Keratinocyte (primary cell): ENCODE measurements at regions not wholly inside any gene's neighbourhood (a gene's known extent, or its start where the extent isn't known, plus 50 kb on each side); places are given as distances from the start of the nearest gene placed in this dataset.

Experiments used
- DNase-seq: peaks from one replicate; pipeline ENCODE4 v3.0.0-alpha.2; 2011; ENCODE audit warnings: low read depth, missing footprints, low spot score
- FAIRE-seq: peaks from 2 replicates; lab custom pipeline; 2011; peaks lifted over from hg19 to GRCh38; lab: Jason Lieb, UNC
- H2AFZ ChIP-seq: 2 replicates; pipeline ENCODE4 v1.6.0; 2012; ENCODE audit warnings: low read length, control low read depth, inconsistent platforms; ENCODE audit not compliant: control insufficient read depth
- H3K27ac ChIP-seq: 2 replicates; pipeline ENCODE4 v1.5.1; 2011; ENCODE audit warnings: low read length; ENCODE audit not compliant: control insufficient read depth, insufficient read depth
- H3K27me3 ChIP-seq: 3 replicates; pipeline ENCODE4 v1.6.0; 2011; ENCODE audit warnings: low read length; ENCODE audit not compliant: control insufficient read depth, insufficient read depth; ENCODE audit errors: extremely low read depth
- H3K36me3 ChIP-seq, 2 experiments: 2 replicates in 1 of 2; 3 replicates in 1 of 2; pipeline ENCODE4 v1.5.1; 2011; ENCODE audit warnings: low read length in 2 of 2, mild to moderate bottlenecking in 1 of 2; ENCODE audit not compliant: control insufficient read depth in 2 of 2, insufficient read depth in 2 of 2; ENCODE audit errors: extremely low read depth in 1 of 2
- H3K4me1 ChIP-seq: 3 replicates; pipeline ENCODE4 v1.5.1; 2011; ENCODE audit warnings: low read length; ENCODE audit not compliant: control insufficient read depth, insufficient read depth; ENCODE audit errors: extremely low read depth
- H3K4me2 ChIP-seq: 3 replicates; pipeline ENCODE4 v1.6.0; 2011; ENCODE audit warnings: low read depth, low read length; ENCODE audit not compliant: control insufficient read depth, insufficient read depth; ENCODE audit errors: extremely low read depth
- H3K4me3 ChIP-seq, 3 experiments: fragments of 200-600 bp in 1 of 3; sonication (generic) in 1 of 3; 2 replicates in 2 of 3; 3 replicates in 1 of 3; pipeline ENCODE4 v1.5.1; 2011 to 2016; ENCODE audit warnings: low read length in 3 of 3, mild to moderate bottlenecking in 3 of 3, control low read depth in 2 of 3, inconsistent platforms in 1 of 3, low read depth in 1 of 3, mixed read lengths in 1 of 3, mixed run types in 1 of 3, moderate library complexity in 1 of 3; ENCODE audit not compliant: control insufficient read depth in 2 of 3, insufficient read depth in 2 of 3; ENCODE audit errors: extremely low read depth in 1 of 3
- H3K79me2 ChIP-seq: 2 replicates; pipeline ENCODE4 v1.6.0; 2012; ENCODE audit warnings: low read length; ENCODE audit not compliant: control insufficient read depth, insufficient read depth
- H3K9ac ChIP-seq: 3 replicates; pipeline ENCODE4 v1.6.0; 2011; ENCODE audit warnings: low read length; ENCODE audit not compliant: control insufficient read depth, insufficient read depth; ENCODE audit errors: extremely low read depth
- H3K9me1 ChIP-seq: 3 replicates; pipeline ENCODE4 v1.6.0; 2011; ENCODE audit warnings: low read length; ENCODE audit not compliant: control insufficient read depth, insufficient read depth; ENCODE audit errors: extremely low read depth
- H3K9me3 ChIP-seq: 2 replicates; pipeline ENCODE4 v1.5.1; 2012; ENCODE audit warnings: low read depth, low read length; ENCODE audit not compliant: control insufficient read depth
- H4K20me1 ChIP-seq: 3 replicates; pipeline ENCODE4 v1.6.0; 2011; ENCODE audit warnings: low read length; ENCODE audit not compliant: control insufficient read depth, insufficient read depth; ENCODE audit errors: extremely low read depth
- CTCF ChIP-seq, 3 experiments: IDR thresholded peaks in 1 of 3; conservative IDR thresholded peaks in 1 of 3; optimal IDR thresholded peaks in 1 of 3; 2 replicates in 2 of 3; 3 replicates in 1 of 3; pipeline versions ENCODE3 to v1.5.1; 2011; ENCODE audit warnings: low read length in 3 of 3, mild to moderate bottlenecking in 3 of 3, moderate library complexity in 2 of 3, control low read depth in 1 of 3, inconsistent platforms in 1 of 3; ENCODE audit not compliant: insufficient read depth in 2 of 3; ENCODE audit errors: extremely low read depth in 1 of 3
- EZH2 ChIP-seq: IDR thresholded peaks from one replicate; pipeline ENCODE4 v1.6.1; 2012; ENCODE audit warnings: inconsistent platforms, mild to moderate bottlenecking, low read length, moderate library complexity
- dilution Hi-C: fragments of 300-500 bp; cut with MboI; formaldehyde crosslinking; loops from one replicate; pipeline ENCODE4 v1.7.0; 2020; ENCODE audit warnings: low sequenced_read_pairs; ENCODE audit not compliant: extremely low pct_ligation_motif_present

DNA sequence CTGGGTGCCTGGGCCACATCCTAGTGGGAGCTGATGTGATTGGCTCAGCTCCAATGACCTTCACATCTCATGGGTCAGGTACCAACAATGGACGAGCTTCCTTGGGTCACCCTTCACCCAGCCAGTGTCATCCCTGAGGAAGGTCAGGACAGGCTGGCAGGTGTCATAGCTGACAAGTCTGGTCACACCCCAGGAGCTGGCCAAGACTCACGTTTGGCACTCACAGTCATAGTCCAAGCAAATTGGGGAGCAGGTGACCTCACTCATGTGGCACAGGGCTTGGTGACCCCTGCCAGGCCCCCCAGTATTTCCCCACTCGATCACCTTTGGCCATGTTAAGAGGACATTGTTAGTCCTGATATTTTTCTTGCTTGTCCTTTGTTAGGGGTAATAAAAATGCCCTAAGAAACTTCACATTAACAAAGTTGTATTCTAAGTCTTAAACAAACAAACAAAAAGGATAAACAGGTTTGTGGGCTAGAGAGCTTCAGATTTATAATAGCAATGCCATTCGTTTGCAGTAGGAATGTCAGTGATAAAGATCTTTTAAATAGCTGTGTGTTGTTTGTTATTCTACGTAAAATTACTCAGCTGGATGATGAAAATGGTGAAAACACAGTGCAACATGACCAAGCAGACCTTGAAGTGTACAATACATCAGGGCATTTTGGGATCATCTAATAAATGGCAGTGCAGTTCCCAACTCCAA, 79.5 kb upstream of the POMGNT2 start:
- H3K27ac ChIP-seq, result no peak overlapping the region
- no peak overlapping the region for H3K4me3 ChIP-seq
- no peaks in the 10 kb centered on the region for H3K27me3 ChIP-seq
- H3K9ac ChIP-seq, result no peak overlapping the region
- dilution Hi-C loops, result no loop called here
- no peaks in the 10 kb centered on the region for H3K36me3 ChIP-seq
- H3K4me1 ChIP-seq, result peaks cover 24% of the 10 kb centered on the region
- no peaks in the 10 kb centered on the region for H4K20me1 ChIP-seq
- TF ChIP-seq EZH2, result no peak
- TF ChIP-seq CTCF (optimal IDR thresholded peaks at IDR 0.05 in 1 of 3, IDR thresholded peaks at IDR 0.05 in 1 of 3, conservative IDR thresholded peaks at IDR 0.05 in 1 of 3; ENCODE audit: extremely low read depth in 1 of 3, insufficient read depth in 2 of 3, low read length in 3 of 3), result no peak
- no peak for FAIRE-seq
- H2AFZ ChIP-seq, result no peak overlapping the region
- no peak for DNase-seq
- H3K9me1 ChIP-seq, result no peaks in the 10 kb centered on the region
- no peak overlapping the region for H3K4me2 ChIP-seq
- no peaks in the 10 kb centered on the region for H3K79me2 ChIP-seq
- peaks cover 8% of the 10 kb centered on the region for H3K9me3 ChIP-seq

DNA sequence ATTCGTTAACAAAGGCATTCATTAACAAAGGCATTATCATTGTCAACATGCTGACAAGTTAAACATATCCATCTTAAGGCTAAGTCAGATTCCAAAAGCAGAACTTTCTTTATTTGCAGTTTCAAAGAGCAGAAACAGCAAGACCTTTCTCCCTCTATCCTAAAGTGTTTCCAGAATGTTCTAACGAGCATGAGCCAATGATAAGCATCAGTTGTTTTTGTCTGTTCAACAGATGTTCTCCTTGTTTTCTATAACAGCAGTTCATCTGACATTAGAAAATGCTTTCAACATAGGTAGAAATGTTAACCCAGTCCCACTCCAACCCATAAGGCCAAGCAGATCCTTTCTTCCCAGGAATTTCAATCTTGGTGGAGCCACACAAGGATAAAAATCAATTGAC, 77.6 kb upstream of the POMGNT2 start:
- H4K20me1 ChIP-seq, result no peaks in the 10 kb centered on the region
- DNase-seq (no peak), FAIRE-seq (no peak)
- no peak overlapping the region for H3K4me2 ChIP-seq
- dilution Hi-C loops, result no loop called here
- peaks cover 4% of the 10 kb centered on the region for H3K9me3 ChIP-seq
- H3K4me1 ChIP-seq, result peaks cover 44% of the 10 kb centered on the region
- H3K79me2 ChIP-seq, result no peaks in the 10 kb centered on the region
- no peak overlapping the region for H3K4me3 ChIP-seq
- no peak overlapping the region for H3K27ac ChIP-seq
- H2AFZ ChIP-seq, result no peak overlapping the region
- no peak overlapping the region for H3K9ac ChIP-seq
- H3K9me1 ChIP-seq, result no peaks in the 10 kb centered on the region
- H3K36me3 ChIP-seq, result no peaks in the 10 kb centered on the region
- TF ChIP-seq EZH2 (no peak), CTCF (optimal IDR thresholded peaks at IDR 0.05 in 1 of 3, IDR thresholded peaks at IDR 0.05 in 1 of 3, conservative IDR thresholded peaks at IDR 0.05 in 1 of 3; ENCODE audit: extremely low read depth in 1 of 3, insufficient read depth in 2 of 3, low read length in 3 of 3) (no peak)
- no peaks in the 10 kb centered on the region for H3K27me3 ChIP-seq
